Breast epithelium (tissue), 3 donors: ENCODE measurements at regions not wholly inside any gene's neighbourhood (a gene's known extent, or its start where the extent isn't known, plus 50 kb on each side); places are given as distances from the start of the nearest gene placed in this dataset.

ENCODE experiments used
- CTCF ChIP-seq, 3 donors: fragments of 450-650 bp; IDR thresholded peaks; one replicate each; pipeline ENCODE4 v1.5.1; 2016 to 2017; ENCODE audit warnings: antibody characterized with exemption in 3 of 3, mild to moderate bottlenecking in 3 of 3, moderate library complexity in 3 of 3
- POLR2AphosphoS5 ChIP-seq, 3 donors: sonication (generic); formaldehyde crosslinking; IDR thresholded peaks; one replicate each; pipeline ENCODE4 v1.6.1; 2017; ENCODE audit warnings: antibody characterized with exemption in 3 of 3

- TF ChIP-seq CTCF (IDR thresholded peaks at IDR 0.05), result no peak
- no peak for TF ChIP-seq POLR2AphosphoS5 (IDR thresholded peaks at IDR 0.05)
Observed at GRCh38 chr5:106880656-106881055, 790.1 kb downstream of the EFNA5 start.
